ENCODE measurements at regions not wholly inside any gene's neighbourhood (a gene's known extent, or its start where the extent isn't known, plus 50 kb on each side); places are given as distances from the start of the nearest gene placed in this dataset.

DNA sequence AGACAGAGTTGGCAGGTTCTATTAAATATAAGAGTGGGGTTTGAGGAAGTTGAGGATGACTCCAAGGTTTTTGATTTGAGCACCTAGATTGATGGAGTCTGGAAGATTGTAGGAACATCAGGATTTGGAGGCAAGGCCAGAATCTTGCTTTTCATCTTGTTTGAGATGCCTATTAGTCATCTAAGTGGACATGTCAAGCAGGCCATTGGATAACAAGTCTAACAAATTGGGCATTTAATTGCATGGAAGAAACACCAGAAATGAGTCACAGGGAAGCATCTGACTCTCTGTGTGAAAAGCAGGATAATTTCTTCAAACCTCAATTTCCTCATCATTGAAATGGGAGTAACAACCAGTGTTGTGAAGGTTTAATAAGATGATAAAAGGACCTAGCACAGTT is 53.3 kb upstream of the ARL15 start:
- no peaks in the 10 kb centered on the region for H3K36me3 ChIP-seq
- peaks cover 0 to 5% (median 0%) of the 10 kb centered on the region in 4 donors for H3K4me1 ChIP-seq
- H3K27ac ChIP-seq = no peak overlapping the region
- no peak for DNase-seq
- H3K4me3 ChIP-seq = no peak overlapping the region
- no peaks in the 10 kb centered on the region for H3K9me3 ChIP-seq
- TF ChIP-seq POLR2A (IDR thresholded peaks at IDR 0.05) = no peak
- TF ChIP-seq, protein P1, sequence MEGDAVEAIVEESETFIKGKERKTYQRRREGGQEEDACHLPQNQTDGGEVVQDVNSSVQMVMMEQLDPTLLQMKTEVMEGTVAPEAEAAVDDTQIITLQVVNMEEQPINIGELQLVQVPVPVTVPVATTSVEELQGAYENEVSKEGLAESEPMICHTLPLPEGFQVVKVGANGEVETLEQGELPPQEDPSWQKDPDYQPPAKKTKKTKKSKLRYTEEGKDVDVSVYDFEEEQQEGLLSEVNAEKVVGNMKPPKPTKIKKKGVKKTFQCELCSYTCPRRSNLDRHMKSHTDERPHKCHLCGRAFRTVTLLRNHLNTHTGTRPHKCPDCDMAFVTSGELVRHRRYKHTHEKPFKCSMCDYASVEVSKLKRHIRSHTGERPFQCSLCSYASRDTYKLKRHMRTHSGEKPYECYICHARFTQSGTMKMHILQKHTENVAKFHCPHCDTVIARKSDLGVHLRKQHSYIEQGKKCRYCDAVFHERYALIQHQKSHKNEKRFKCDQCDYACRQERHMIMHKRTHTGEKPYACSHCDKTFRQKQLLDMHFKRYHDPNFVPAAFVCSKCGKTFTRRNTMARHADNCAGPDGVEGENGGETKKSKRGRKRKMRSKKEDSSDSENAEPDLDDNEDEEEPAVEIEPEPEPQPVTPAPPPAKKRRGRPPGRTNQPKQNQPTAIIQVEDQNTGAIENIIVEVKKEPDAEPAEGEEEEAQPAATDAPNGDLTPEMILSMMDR (IDR thresholded peaks at IDR 0.05) = no peak
- no peaks in the 10 kb centered on the region for H3K27me3 ChIP-seq

DNA sequence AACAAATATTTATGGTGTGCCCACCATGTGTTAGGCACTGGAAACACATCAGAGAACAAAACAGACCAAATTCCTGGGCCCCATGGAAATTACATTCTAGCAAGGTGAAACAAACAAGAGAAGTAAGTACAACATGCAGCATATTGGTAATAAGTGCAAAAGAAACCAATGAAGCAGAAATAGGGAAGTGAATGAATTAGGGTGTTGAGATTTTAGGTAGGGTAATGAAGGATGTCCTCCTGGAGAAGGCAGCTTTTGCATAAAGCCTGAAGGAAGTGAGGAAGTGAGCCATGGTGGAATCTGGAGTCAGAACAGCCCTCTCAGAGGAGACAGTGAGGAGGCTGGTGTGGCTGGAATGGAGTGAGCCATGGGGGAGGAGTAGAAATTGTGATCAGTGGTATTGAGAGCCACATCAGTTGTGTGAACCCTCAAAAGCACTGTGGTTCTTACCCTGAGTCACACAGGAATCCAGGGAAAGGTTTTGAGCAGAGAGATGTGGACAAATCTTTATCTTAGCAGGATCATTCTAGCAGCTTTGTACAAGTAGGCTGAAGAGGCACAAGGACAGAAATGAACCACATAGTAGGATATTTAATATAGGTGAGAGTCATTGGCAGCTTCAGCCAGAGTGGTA is 52.7 kb upstream of the ARL15 start:
- no peaks in the 10 kb centered on the region for H3K27me3 ChIP-seq
- no peak overlapping the region for H3K4me3 ChIP-seq
- H3K36me3 ChIP-seq = no peaks in the 10 kb centered on the region
- H3K4me1 ChIP-seq = peaks cover 0 to 5% (median 0%) of the 10 kb centered on the region in 4 donors
- H3K27ac ChIP-seq = no peak overlapping the region
- no peak for DNase-seq
- H3K9me3 ChIP-seq = no peaks in the 10 kb centered on the region
- no peak for TF ChIP-seq POLR2A (IDR thresholded peaks at IDR 0.05)
- TF ChIP-seq, protein P1 (IDR thresholded peaks at IDR 0.05) = no peak

DNA sequence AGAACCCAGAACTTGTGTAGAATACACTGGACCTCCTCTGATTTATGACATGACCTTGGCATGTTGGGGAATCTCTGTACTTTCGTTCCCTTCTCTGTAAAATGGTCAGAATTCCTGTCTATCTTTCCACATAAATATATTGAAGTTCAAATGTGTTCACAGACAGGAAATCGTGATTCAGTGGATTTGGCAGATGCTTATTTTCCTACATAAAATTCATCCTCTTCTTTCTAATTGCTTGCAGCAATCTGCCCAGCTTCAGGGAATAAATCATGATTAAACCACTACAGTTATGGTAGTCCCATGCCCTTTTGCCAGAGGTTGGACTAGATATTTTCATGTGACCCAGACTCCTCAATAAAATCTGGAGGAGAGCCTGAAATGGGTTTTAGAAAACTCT is 52.1 kb upstream of the ARL15 start:
- H3K4me3 ChIP-seq = peak overlapping the region in 1 of 4 donors; percentile 6
- H3K36me3 ChIP-seq = no peaks in the 10 kb centered on the region
- no peak overlapping the region for H3K27ac ChIP-seq
- no peaks in the 10 kb centered on the region for H3K9me3 ChIP-seq
- peaks cover 0 to 5% (median 0%) of the 10 kb centered on the region in 4 donors for H3K4me1 ChIP-seq
- no peak for TF ChIP-seq POLR2A (IDR thresholded peaks at IDR 0.05)
- DNase-seq = no peak
- no peaks in the 10 kb centered on the region for H3K27me3 ChIP-seq

DNA sequence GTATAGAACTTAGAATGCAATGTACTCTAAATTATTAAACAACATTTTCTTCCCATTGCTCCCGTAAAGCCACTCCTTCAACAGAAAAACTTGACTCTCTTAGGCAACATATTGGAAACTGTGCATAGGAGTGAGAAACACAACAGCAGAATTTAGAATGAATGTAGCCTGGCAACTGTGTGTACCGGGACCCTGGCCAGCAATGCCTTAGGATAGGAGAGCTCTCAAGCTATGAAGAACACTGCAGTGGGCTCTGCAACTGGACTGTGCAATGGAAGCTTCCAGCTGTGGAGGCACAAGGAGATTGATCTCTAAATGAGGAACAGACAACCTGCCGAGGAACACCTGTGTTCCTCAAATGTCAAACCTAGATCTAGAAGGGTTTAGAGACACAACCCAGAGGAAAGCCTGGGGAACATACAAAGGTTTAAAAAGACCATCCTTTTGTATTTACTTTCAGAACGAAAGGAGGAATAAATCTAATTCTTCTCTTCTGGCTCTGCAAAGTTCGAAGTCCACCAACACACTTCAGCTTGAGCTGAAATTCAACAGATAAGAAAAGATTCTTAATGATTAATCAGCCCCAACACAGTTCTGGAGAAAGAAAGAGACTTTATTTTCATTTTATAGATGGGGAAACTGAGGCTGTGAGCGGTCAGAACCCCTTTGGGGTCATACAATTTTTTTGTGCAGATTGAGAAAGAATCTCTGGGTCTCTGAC is 51.5 kb upstream of the ARL15 start:
- peak overlapping the region in 1 of 4 donors; percentile 6 for H3K4me3 ChIP-seq
- no peak for TF ChIP-seq POLR2A (IDR thresholded peaks at IDR 0.05)
- TF ChIP-seq, protein P1 (IDR thresholded peaks at IDR 0.05) = no peak
- no peak for DNase-seq
- no peaks in the 10 kb centered on the region for H3K9me3 ChIP-seq
- no peaks in the 10 kb centered on the region for H3K36me3 ChIP-seq
- peak overlapping the region in 2 of 4 donors; percentile 30 to 56 for H3K27ac ChIP-seq
- H3K27me3 ChIP-seq = no peaks in the 10 kb centered on the region
- H3K4me1 ChIP-seq = peaks cover 0 to 5% (median 0%) of the 10 kb centered on the region in 4 donors

DNA sequence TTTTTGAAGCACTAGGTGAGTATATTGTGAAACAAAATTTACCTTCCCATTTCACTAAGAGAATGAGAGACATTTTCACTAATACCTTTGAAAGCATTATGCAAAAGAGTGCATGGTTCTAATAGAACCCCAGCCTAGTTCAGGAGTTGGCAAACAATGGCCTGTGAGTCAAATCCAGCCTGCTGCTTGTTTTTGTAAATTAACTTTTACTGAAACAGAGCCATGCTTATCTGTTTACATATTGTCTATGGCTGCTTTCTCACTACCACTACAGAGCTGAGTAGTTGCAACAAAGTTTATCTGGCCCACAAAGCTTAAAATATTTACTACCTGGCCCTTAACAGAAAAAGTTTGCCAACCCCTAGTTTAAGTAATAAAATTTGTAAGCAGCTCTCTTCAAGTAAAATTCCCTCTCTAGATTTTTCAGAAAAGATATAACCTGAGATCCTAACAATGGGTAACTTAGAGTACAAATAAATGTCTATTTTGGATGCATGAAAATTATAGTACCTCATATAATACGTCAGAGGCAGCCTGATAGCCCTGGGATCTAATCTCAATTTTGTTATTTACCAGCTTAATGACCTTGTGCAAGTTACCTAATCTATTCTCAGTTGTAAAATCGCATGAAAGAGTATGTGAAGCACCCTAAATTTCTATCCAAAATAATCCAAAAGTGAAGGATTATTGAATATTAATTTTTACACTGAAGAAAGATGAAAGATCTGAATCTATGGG is 50.7 kb upstream of the ARL15 start:
- Histone ChIP-seq H3K27ac (peak overlapping the region in 2 of 4 donors; percentile 30 to 56), H3K4me1 (peaks cover 0 to 5% (median 0%) of the 10 kb centered on the region in 4 donors), H3K9me3 (no peaks in the 10 kb centered on the region), H3K4me3 (no peak overlapping the region), H3K36me3 (no peaks in the 10 kb centered on the region), H3K27me3 (no peaks in the 10 kb centered on the region)
- no peak for TF ChIP-seq POLR2A (IDR thresholded peaks at IDR 0.05)
- TF ChIP-seq, protein P1 (IDR thresholded peaks at IDR 0.05) = no peak
- no peak for DNase-seq
